IPS-NIHi7 (cell line): ENCODE measurements at regions not wholly inside any gene's neighbourhood (a gene's known extent, or its start where the extent isn't known, plus 50 kb on each side); places are given as distances from the start of the nearest gene placed in this dataset.

Experiments used
- DNase-seq: peaks from one replicate; pipeline ENCODE4 v3.0.0; 2012; ENCODE audit warnings: mixed read lengths; ENCODE audit errors: extremely low spot score

- no peak for DNase-seq
Measured at GRCh38 chrX:40182615-40183014, 84.9 kb upstream of the BCOR start.

- DNase-seq: no peak
Measured at GRCh38 chrX:40182095-40182494, 84.3 kb upstream of the BCOR start.

GRCh38 chrX:40179283-40179682 lies 81.5 kb upstream of the BCOR start:
- DNase-seq: no peak

GRCh38 chrX:40177942-40178715 lies 80.4 kb upstream of the BCOR start:
- no peak for DNase-seq

- DNase-seq: no peak
Measured at GRCh38 chrX:40177489-40177888, 79.7 kb upstream of the BCOR start.

GRCh38 chrX:40177117-40177430 lies 79.3 kb upstream of the BCOR start:
- DNase-seq: no peak

GRCh38 chrX:40176351-40177116 lies 78.8 kb upstream of the BCOR start:
- peak; percentile 62 for DNase-seq

- peak; percentile 18 for DNase-seq
Measured at GRCh38 chrX:40175511-40176350, 78.0 kb upstream of the BCOR start.

- DNase-seq: peak; percentile 26
Measured at GRCh38 chrX:40174854-40175510, 77.2 kb upstream of the BCOR start.

GRCh38 chrX:40174001-40174853 lies 76.5 kb upstream of the BCOR start:
- no peak for DNase-seq

GRCh38 chrX:40173143-40174000 lies 75.6 kb upstream of the BCOR start:
- DNase-seq: no peak

- no peak for DNase-seq
Measured at GRCh38 chrX:40172401-40173142, 74.8 kb upstream of the BCOR start.

- DNase-seq: no peak
Measured at GRCh38 chrX:40171513-40172400, 74.0 kb upstream of the BCOR start.

GRCh38 chrX:40170830-40171512 lies 73.2 kb upstream of the BCOR start:
- DNase-seq: no peak

GRCh38 chrX:40169193-40170101 lies 71.7 kb upstream of the BCOR start:
- no peak for DNase-seq

GRCh38 chrX:40168480-40169011 lies 70.8 kb upstream of the BCOR start:
- DNase-seq: no peak
